ENCODE measurements at regions not wholly inside any gene's neighbourhood (a gene's known extent, or its start where the extent isn't known, plus 50 kb on each side); places are given as distances from the start of the nearest gene placed in this dataset.

- TF ChIP-seq CTCF (IDR thresholded peaks at IDR 0.05) (no peak), POLR2A (IDR thresholded peaks at IDR 0.05) (no peak)
Measured at GRCh38 chr2:604385-604784, 72.8 kb downstream of the TMEM18 start.

Measured in body of pancreas (tissue), 4 donors.